ENCODE measurements at regions not wholly inside any gene's neighbourhood (a gene's known extent, or its start where the extent isn't known, plus 50 kb on each side); places are given as distances from the start of the nearest gene placed in this dataset.

- TF ChIP-seq, protein P1, sequence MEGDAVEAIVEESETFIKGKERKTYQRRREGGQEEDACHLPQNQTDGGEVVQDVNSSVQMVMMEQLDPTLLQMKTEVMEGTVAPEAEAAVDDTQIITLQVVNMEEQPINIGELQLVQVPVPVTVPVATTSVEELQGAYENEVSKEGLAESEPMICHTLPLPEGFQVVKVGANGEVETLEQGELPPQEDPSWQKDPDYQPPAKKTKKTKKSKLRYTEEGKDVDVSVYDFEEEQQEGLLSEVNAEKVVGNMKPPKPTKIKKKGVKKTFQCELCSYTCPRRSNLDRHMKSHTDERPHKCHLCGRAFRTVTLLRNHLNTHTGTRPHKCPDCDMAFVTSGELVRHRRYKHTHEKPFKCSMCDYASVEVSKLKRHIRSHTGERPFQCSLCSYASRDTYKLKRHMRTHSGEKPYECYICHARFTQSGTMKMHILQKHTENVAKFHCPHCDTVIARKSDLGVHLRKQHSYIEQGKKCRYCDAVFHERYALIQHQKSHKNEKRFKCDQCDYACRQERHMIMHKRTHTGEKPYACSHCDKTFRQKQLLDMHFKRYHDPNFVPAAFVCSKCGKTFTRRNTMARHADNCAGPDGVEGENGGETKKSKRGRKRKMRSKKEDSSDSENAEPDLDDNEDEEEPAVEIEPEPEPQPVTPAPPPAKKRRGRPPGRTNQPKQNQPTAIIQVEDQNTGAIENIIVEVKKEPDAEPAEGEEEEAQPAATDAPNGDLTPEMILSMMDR (IDR thresholded peaks at IDR 0.05): no peak
- TF ChIP-seq POLR2A (IDR thresholded peaks at IDR 0.05): no peak
Observed at GRCh38 chr1:47696404-47696736, 258.5 kb downstream of the FOXD2 start.
